ENCODE measurements at regions not wholly inside any gene's neighbourhood (a gene's known extent, or its start where the extent isn't known, plus 50 kb on each side); places are given as distances from the start of the nearest gene placed in this dataset.

GRCh38 chr1:194233069-194233468 lies 1046.7 kb upstream of the B3GALT2 start:
- TF ChIP-seq CTCF (IDR thresholded peaks at IDR 0.05) = no peak
- no peak for TF ChIP-seq POLR2A (IDR thresholded peaks at IDR 0.05)
- no peak for DNase-seq
- no peak overlapping the region for H3K27ac ChIP-seq
- H3K4me3 ChIP-seq = no peak overlapping the region
- H3K9me3 ChIP-seq = no peaks in the 10 kb centered on the region
- H3K27me3 ChIP-seq = no peaks in the 10 kb centered on the region
- no peaks in the 10 kb centered on the region for H3K36me3 ChIP-seq
- H3K4me1 ChIP-seq = no peaks in the 10 kb centered on the region

- DNase-seq = no peak
- no peak overlapping the region for H3K4me3 ChIP-seq
- TF ChIP-seq CTCF (IDR thresholded peaks at IDR 0.05) (no peak), POLR2A (IDR thresholded peaks at IDR 0.05) (no peak)
- no peaks in the 10 kb centered on the region for H3K4me1 ChIP-seq
- H3K27me3 ChIP-seq = no peaks in the 10 kb centered on the region
- H3K27ac ChIP-seq = no peak overlapping the region
- no peaks in the 10 kb centered on the region for H3K9me3 ChIP-seq
- no peaks in the 10 kb centered on the region for H3K36me3 ChIP-seq
Observed at GRCh38 chr1:194230351-194231144, 1044.1 kb upstream of the B3GALT2 start.

- DNase-seq = no peak
- Histone ChIP-seq H3K9me3 (no peaks in the 10 kb centered on the region), H3K4me3 (no peak overlapping the region), H3K27me3 (no peaks in the 10 kb centered on the region), H3K36me3 (no peaks in the 10 kb centered on the region), H3K27ac (no peak overlapping the region), H3K4me1 (no peaks in the 10 kb centered on the region)
- TF ChIP-seq POLR2A (IDR thresholded peaks at IDR 0.05) (no peak), CTCF (IDR thresholded peaks at IDR 0.05) (no peak)
Observed at GRCh38 chr1:194228427-194228826, 1042.0 kb upstream of the B3GALT2 start.

- TF ChIP-seq POLR2A (IDR thresholded peaks at IDR 0.05) (no peak), CTCF (IDR thresholded peaks at IDR 0.05) (no peak)
- Histone ChIP-seq H3K4me1 (no peaks in the 10 kb centered on the region), H3K27me3 (no peaks in the 10 kb centered on the region), H3K4me3 (no peak overlapping the region), H3K9me3 (no peaks in the 10 kb centered on the region), H3K36me3 (no peaks in the 10 kb centered on the region), H3K27ac (no peak overlapping the region)
- DNase-seq = no peak
Observed at GRCh38 chr1:194227161-194227560, 1040.7 kb upstream of the B3GALT2 start.

- Histone ChIP-seq H3K4me3 (no peak overlapping the region), H3K36me3 (no peaks in the 10 kb centered on the region), H3K27me3 (no peaks in the 10 kb centered on the region), H3K4me1 (no peaks in the 10 kb centered on the region), H3K27ac (no peak overlapping the region), H3K9me3 (no peaks in the 10 kb centered on the region)
- TF ChIP-seq CTCF (IDR thresholded peaks at IDR 0.05) (no peak), POLR2A (IDR thresholded peaks at IDR 0.05) (no peak)
- DNase-seq = peak in 1 of 3 donors; percentile 50
Observed at GRCh38 chr1:194225821-194226220, 1039.4 kb upstream of the B3GALT2 start.
